GM12878 (cell line): ENCODE measurements at regions not wholly inside any gene's neighbourhood (a gene's known extent, or its start where the extent isn't known, plus 50 kb on each side); places are given as distances from the start of the nearest gene placed in this dataset.

Source experiments
- ATAC-seq: fragments of 200-7000 bp; cut with Tn5 transposase; 3 replicates; pipeline ENCODE4 v1.9.1; 2020; ENCODE audit warnings: mild to moderate bottlenecking, moderate library complexity
- BruUV-seq: library from RNA; stranded (reverse); fragments of 400-500 nt; replicated peaks from 2 replicates; lab custom pipeline; 2021; lab: Mats Ljungman, UMichigan
- CTCF ChIA-PET: fragments of 300-600 bp; sonication (Branson Sonifier 250); formaldehyde crosslinking; extraction: SDS; loops from one replicate; lab custom pipeline; 2021; ENCODE audit warnings: inconsistent platforms; lab: Yijun Ruan, JAX
- POLR2A ChIA-PET: fragments of 350-600 bp; formaldehyde crosslinking; extraction: SDS; loops from one replicate; lab custom pipeline; 2021; ENCODE audit warnings: inconsistent platforms; lab: Charles Lee
- RAD21 ChIA-PET: fragments of 300-600 bp; sonication (Branson Sonifier 250); formaldehyde crosslinking; loops from one replicate; lab custom pipeline; 2023; ENCODE audit warnings: antibody characterized with exemption; ENCODE audit not compliant: unreplicated experiment; lab: Charles Lee
- SMC1A ChIA-PET: fragments of 300-600 bp; sonication (Branson Sonifier 250); formaldehyde crosslinking; loops from one replicate; lab custom pipeline; 2023; ENCODE audit not compliant: unreplicated experiment, uncharacterized antibody; lab: Charles Lee
- DNase-seq: peaks from one replicate; pipeline ENCODE4 v3.0.0-alpha.2; 2011; ENCODE audit warnings: low read depth, low spot score
- FAIRE-seq: peaks from 3 replicates; lab custom pipeline; 2011; peaks lifted over from hg19 to GRCh38; lab: Jason Lieb, UNC
- H2AFZ ChIP-seq: 2 replicates; pipeline ENCODE4 v1.6.0; 2011; ENCODE audit warnings: low read depth, low read length, control low read depth; ENCODE audit not compliant: control insufficient read depth
- H3K27ac ChIP-seq: 2 replicates; pipeline ENCODE4 v1.5.1; 2011; ENCODE audit warnings: control low read depth; ENCODE audit not compliant: control insufficient read depth, insufficient read depth
- H3K27me3 ChIP-seq, 2 experiments: replicated peaks in 1 of 2; 2 replicates each; pipeline versions ENCODE4 v1.6.0 to v1.6.1; 2011; ENCODE audit warnings: low read length in 1 of 2; ENCODE audit not compliant: control insufficient read depth in 2 of 2, insufficient read depth in 2 of 2
- H3K36me3 ChIP-seq, 2 experiments: 2 replicates each; pipeline ENCODE4 v1.5.1; 2011; ENCODE audit warnings: low read length in 1 of 2; ENCODE audit not compliant: control insufficient read depth in 2 of 2, insufficient read depth in 2 of 2
- H3K4me1 ChIP-seq: 2 replicates; pipeline ENCODE4 v1.6.1; 2011; ENCODE audit warnings: mild to moderate bottlenecking, low read length, moderate library complexity, mixed read lengths; ENCODE audit not compliant: control insufficient read depth, insufficient read depth
- H3K4me2 ChIP-seq: 2 replicates; pipeline ENCODE4 v1.6.0; 2011; ENCODE audit warnings: control low read depth; ENCODE audit not compliant: control insufficient read depth, insufficient read depth
- H3K4me3 ChIP-seq: fragments of 200-600 bp; sonication (generic); 2 replicates; pipeline ENCODE4 v1.5.1; 2016
- H3K79me2 ChIP-seq: 2 replicates; pipeline ENCODE4 v1.6.0; 2011; ENCODE audit warnings: low read length; ENCODE audit not compliant: control insufficient read depth, insufficient read depth
- H3K9ac ChIP-seq: 2 replicates; pipeline ENCODE4 v1.8.0; 2011; ENCODE audit warnings: low read length, control low read depth, mixed read lengths; ENCODE audit not compliant: control insufficient read depth, insufficient read depth
- H3K9me3 ChIP-seq: replicated peaks from 3 replicates; pipeline ENCODE4 v1.5.1; 2011; ENCODE audit warnings: mild to moderate bottlenecking, low read length; ENCODE audit not compliant: control insufficient read depth, insufficient read depth
- H4K20me1 ChIP-seq: 2 replicates; pipeline ENCODE4 v1.6.0; 2011; ENCODE audit not compliant: control insufficient read depth, insufficient read depth
- ATF3 ChIP-seq: IDR thresholded peaks from 2 replicates; pipeline ENCODE4 v1.6.1; 2011; ENCODE audit warnings: low read depth, mild to moderate bottlenecking, low read length, moderate library complexity, borderline replicate concordance; ENCODE audit errors: extremely low read depth
- ATF7 ChIP-seq: fragments of 450-650 bp; IDR thresholded peaks from 2 replicates; pipeline ENCODE4 v1.6.1; 2016; ENCODE audit warnings: low read depth, mild to moderate bottlenecking
- E2F8 ChIP-seq: fragments of 450-650 bp; IDR thresholded peaks from 2 replicates; pipeline ENCODE4 v1.6.1; 2018; ENCODE audit warnings: mild to moderate bottlenecking, low read depth, moderate library complexity; ENCODE audit not compliant: partially characterized antibody
- FOXK2 ChIP-seq: fragments of 450-650 bp; IDR thresholded peaks from 2 replicates; pipeline ENCODE4 v1.6.1; 2017; ENCODE audit warnings: mild to moderate bottlenecking, moderate library complexity
- JUNB ChIP-seq: IDR thresholded peaks from 2 replicates; pipeline ENCODE4 v1.6.1; 2016; ENCODE audit warnings: antibody characterized with exemption, mild to moderate bottlenecking
- KLF5 ChIP-seq: fragments of 450-650 bp; IDR thresholded peaks from 2 replicates; pipeline ENCODE4 v1.6.1; 2014; ENCODE audit warnings: mild to moderate bottlenecking; ENCODE audit not compliant: partially characterized antibody
- MEF2A ChIP-seq: IDR thresholded peaks from 2 replicates; pipeline ENCODE4 v1.6.1; 2011; ENCODE audit warnings: low read depth, mild to moderate bottlenecking, low read length, moderate library complexity; ENCODE audit not compliant: insufficient read depth
- MTA2 ChIP-seq: fragments of 450-650 bp; IDR thresholded peaks from 2 replicates; pipeline ENCODE4 v1.6.1; 2016; ENCODE audit warnings: low read depth, mild to moderate bottlenecking, moderate library complexity
- NBN ChIP-seq: fragments of 450-650 bp; IDR thresholded peaks from 2 replicates; pipeline ENCODE4 v1.6.1; 2016
- NR2F1 ChIP-seq: fragments of 450-650 bp; conservative IDR thresholded peaks from 2 replicates; pipeline ENCODE4 v1.6.1; 2017; ENCODE audit warnings: mild to moderate bottlenecking
- POU2F2 ChIP-seq: IDR thresholded peaks from 3 replicates; pipeline ENCODE4 v1.6.1; 2011; ENCODE audit warnings: low read depth, mild to moderate bottlenecking, low read length, borderline replicate concordance
- RAD51 ChIP-seq: fragments of 450-650 bp; IDR thresholded peaks from 2 replicates; pipeline ENCODE4 v1.6.1; 2016; ENCODE audit warnings: moderate library complexity, mild to moderate bottlenecking, inconsistent platforms
- RUNX3 ChIP-seq: IDR thresholded peaks from 2 replicates; pipeline ENCODE4 v1.6.1; 2012; ENCODE audit warnings: low read length, inconsistent platforms
- SRF ChIP-seq, 2 experiments: IDR thresholded peaks; 2 replicates each; pipeline ENCODE4 v1.6.1; 2011; ENCODE audit warnings: low read depth in 2 of 2, low read length in 2 of 2, mild to moderate bottlenecking in 1 of 2, moderate library complexity in 1 of 2
- STAT3 ChIP-seq: IDR thresholded peaks from 2 replicates; pipeline ENCODE4 v1.6.1; 2011; ENCODE audit warnings: low read depth, low read length, improper control_type of control experiment
- WGBS: methylation state at CpG from one replicate; pipeline ENCODE4 v1.1.6; 2016; ENCODE audit warnings: low lambda C conversion rate; ENCODE audit not compliant: insufficient replicate concordance, insufficient coverage; ENCODE audit errors: missing lambda C conversion rate; 5-methylcytosine and 5-hydroxymethylcytosine counted together
- in situ Hi-C: fragments of 300-500 bp; cut with MboI; formaldehyde crosslinking; loops from 9 replicates; pipeline ENCODE4 v1.14.3; 2018; ENCODE audit warnings: mixed read lengths
- intact Hi-C: fragments of 100-400 bp; cut with micrococcal nuclease; formaldehyde crosslinking; loops from one replicate; pipeline ENCODE4 v1.14.2; 2022; ENCODE audit not compliant: unreplicated experiment

GRCh38 chr6:12522347-12522746 lies 194.2 kb upstream of the PHACTR1 start:
- peak; percentile 88 for ATAC-seq
- Histone ChIP-seq H3K4me2 (no peak overlapping the region), H3K27ac (no peak overlapping the region), H3K4me3 (no peak overlapping the region), H3K4me1 (no peaks in the 10 kb centered on the region), H3K79me2 (no peaks in the 10 kb centered on the region), H4K20me1 (no peaks in the 10 kb centered on the region), H3K9ac (no peak overlapping the region), H3K36me3 (no peaks in the 10 kb centered on the region), H3K9me3 (peaks cover 4% of the 10 kb centered on the region; the same call in 1 of the 3 replicates), H2AFZ (no peak overlapping the region), H3K27me3 (no peaks in the 10 kb centered on the region)
- in situ Hi-C loops: no loop called here
- WGBS: 0% methylated on average over 1 of the region's 1 CpG
- FAIRE-seq: no peak
- DNase-seq: no peak
- TF ChIP-seq RUNX3: peak; percentile 70; the same call in 1 of the 2 replicates
- 0 out of 2 replicates have a peak, but pooled peaks have one; percentile 51 for TF ChIP-seq NR2F1
- no peak for TF ChIP-seq SRF (IDR thresholded peaks at IDR 0.05; ENCODE audit: low read depth in 2 of 2, low read length in 2 of 2)
- TF ChIP-seq MTA2: peak; percentile 61; the same call in 1 of the 2 replicates
- TF ChIP-seq JUNB: 0 out of 2 replicates have a peak, but pooled peaks have one; percentile 15
- 0 out of 2 replicates have a peak, but pooled peaks have one; percentile 30 for TF ChIP-seq NBN
- no peak for TF ChIP-seq STAT3
- TF ChIP-seq ATF7: peak; percentile 75
- peak; percentile 50; the same call in 1 of the 3 replicates for TF ChIP-seq POU2F2
- ChIA-PET RAD21 (no interaction called here), POLR2A (no interaction called here), SMC1A (interaction anchor here (1.1 to 1.2 kb wide), 2 partner anchors 19 to 915 kb away, joined by 3 read pairs; no protein-coding TSS in a partner anchor), CTCF (interaction anchor here (1.1 to 2.7 kb wide), 4 partner anchors 16 to 81 kb away, joined by 3 to 8 read pairs (median 4); no protein-coding TSS in a partner anchor)
- no TSS peak for BruUV-seq
- intact Hi-C loops: no loop called here

GRCh38 chr6:12523726-12524125 lies 192.8 kb upstream of the PHACTR1 start:
- Histone ChIP-seq H3K27me3 (no peaks in the 10 kb centered on the region), H3K79me2 (no peaks in the 10 kb centered on the region), H3K27ac (no peak overlapping the region), H3K9me3 (peaks cover 4% of the 10 kb centered on the region; the same call in 1 of the 3 replicates), H3K4me3 (no peak overlapping the region), H3K9ac (no peak overlapping the region), H3K4me2 (no peak overlapping the region), H3K36me3 (no peaks in the 10 kb centered on the region), H3K4me1 (no peaks in the 10 kb centered on the region), H4K20me1 (no peaks in the 10 kb centered on the region), H2AFZ (no peak overlapping the region)
- DNase-seq (no peak), ATAC-seq (no peak), FAIRE-seq (no peak)
- POLR2A ChIA-PET: interaction anchor here (1.0 kb wide), 1 partner anchor 41 kb away, joined by 3 read pairs; no protein-coding TSS in a partner anchor
- RAD21 ChIA-PET: no interaction called here
- SMC1A ChIA-PET: interaction anchor here (0.7 kb wide), 1 partner anchor 624 kb away, joined by 3 read pairs; no protein-coding TSS in a partner anchor
- WGBS: 56% methylated on average over 1 of the region's 1 CpG
- CTCF ChIA-PET: interaction anchor here (2.7 kb wide), 1 partner anchor 41 kb away, joined by 8 read pairs; no protein-coding TSS in a partner anchor
- in situ Hi-C loops (no loop called here), intact Hi-C loops (no loop called here)
- no TSS peak for BruUV-seq
- TF ChIP-seq NBN (no peak), MEF2A (no peak), ATF3 (no peak), RAD51 (no peak), FOXK2 (no peak), E2F8 (no peak), KLF5 (no peak)
